AG10803 (cell line): ENCODE measurements at regions not wholly inside any gene's neighbourhood (a gene's known extent, or its start where the extent isn't known, plus 50 kb on each side); places are given as distances from the start of the nearest gene placed in this dataset.
A peak's percentile ranks its signal among the peaks of the same experiment; 100 is the strongest.

ENCODE experiments used
- DNase-seq: peaks from one replicate; pipeline ENCODE4 v3.0.0; 2010; ENCODE audit warnings: low read depth
- H3K4me3 ChIP-seq: 2 replicates; pipeline ENCODE4 v1.5.1; 2011; ENCODE audit warnings: mild to moderate bottlenecking, low read length, control low read depth
- CTCF ChIP-seq: conservative IDR thresholded peaks from 2 replicates; pipeline ENCODE4 v1.5.1; 2011; ENCODE audit warnings: mild to moderate bottlenecking, low read length, control low read depth, inconsistent platforms

GRCh38 chr10:50999163-50999562 lies 75.1 kb upstream of the PRKG1 start:
- no peak for TF ChIP-seq CTCF
- no peak for DNase-seq
- H3K4me3 ChIP-seq, result no peak overlapping the region

- DNase-seq, result peak; percentile 98
Observed at GRCh38 chr10:51000164-51000563, 74.1 kb upstream of the PRKG1 start.

GRCh38 chr10:51000976-51001375 lies 73.3 kb upstream of the PRKG1 start:
- peak; percentile 72 for DNase-seq
- no peak for TF ChIP-seq CTCF
- no peak overlapping the region for H3K4me3 ChIP-seq

More at GRCh38 chr10:51000164-51000563, 74.1 kb upstream of the PRKG1 start:
- TF ChIP-seq CTCF, result no peak
- no peak overlapping the region for H3K4me3 ChIP-seq

- TF ChIP-seq CTCF, result peak; percentile 78
- DNase-seq, result peak; percentile 48
- H3K4me3 ChIP-seq, result no peak overlapping the region
Observed at GRCh38 chr10:51001587-51001986, 72.7 kb upstream of the PRKG1 start.

- H3K4me3 ChIP-seq, result no peak overlapping the region
- no peak for DNase-seq
- TF ChIP-seq CTCF, result no peak
Observed at GRCh38 chr10:51002469-51002868, 71.8 kb upstream of the PRKG1 start.

- no peak for DNase-seq
- TF ChIP-seq CTCF, result no peak
- H3K4me3 ChIP-seq, result no peak overlapping the region
Observed at GRCh38 chr10:51004776-51005175, 69.5 kb upstream of the PRKG1 start.

GRCh38 chr10:51005551-51005950 lies 68.7 kb upstream of the PRKG1 start:
- no peak for TF ChIP-seq CTCF
- no peak overlapping the region for H3K4me3 ChIP-seq

More at GRCh38 chr10:51005551-51005950, 68.7 kb upstream of the PRKG1 start:
- DNase-seq, result no peak
